AG09309 (cell line): ENCODE measurements at regions not wholly inside any gene's neighbourhood (a gene's known extent, or its start where the extent isn't known, plus 50 kb on each side); places are given as distances from the start of the nearest gene placed in this dataset.

Source experiments
- DNase-seq: peaks from one replicate; pipeline ENCODE4 v3.0.0-alpha.2; 2010; ENCODE audit warnings: low read depth
- H3K4me3 ChIP-seq: 2 replicates; pipeline ENCODE4 v1.5.1; 2011; ENCODE audit warnings: mild to moderate bottlenecking, low read depth, low read length, moderate library complexity; ENCODE audit not compliant: control insufficient read depth
- CTCF ChIP-seq: IDR thresholded peaks from 2 replicates; pipeline ENCODE4 v1.5.1; 2011; ENCODE audit warnings: mild to moderate bottlenecking, low read depth, low read length, inconsistent platforms; ENCODE audit not compliant: insufficient read depth, control insufficient read depth; ENCODE audit errors: missing control alignments

GRCh38 chrX:99468993-99469392 is 941.1 kb downstream of the PCDH19 start:
- H3K4me3 ChIP-seq = no peak overlapping the region
- no peak for DNase-seq
- no peak for TF ChIP-seq CTCF

DNA sequence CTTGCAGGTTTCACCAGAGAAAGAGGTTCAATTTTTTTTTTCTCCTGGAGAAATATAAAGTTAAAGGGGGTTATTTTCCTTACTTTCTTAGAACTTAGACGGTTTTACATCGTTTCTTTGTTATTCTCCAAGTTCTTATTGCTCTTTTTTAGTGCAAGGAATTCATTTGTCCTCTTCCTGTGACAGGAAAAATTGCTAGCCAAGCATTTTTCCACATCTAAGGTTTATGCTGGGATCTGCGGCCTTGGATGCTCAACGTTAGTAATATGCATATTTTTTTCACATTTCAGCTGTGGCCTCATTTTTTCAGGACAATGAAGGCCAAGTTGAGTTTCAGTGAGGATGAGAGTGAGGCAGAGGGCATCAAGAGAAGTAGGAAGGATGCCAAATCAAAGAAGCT is 948.9 kb downstream of the PCDH19 start:
- DNase-seq = no peak
- H3K4me3 ChIP-seq = no peak overlapping the region
- TF ChIP-seq CTCF = no peak

DNA sequence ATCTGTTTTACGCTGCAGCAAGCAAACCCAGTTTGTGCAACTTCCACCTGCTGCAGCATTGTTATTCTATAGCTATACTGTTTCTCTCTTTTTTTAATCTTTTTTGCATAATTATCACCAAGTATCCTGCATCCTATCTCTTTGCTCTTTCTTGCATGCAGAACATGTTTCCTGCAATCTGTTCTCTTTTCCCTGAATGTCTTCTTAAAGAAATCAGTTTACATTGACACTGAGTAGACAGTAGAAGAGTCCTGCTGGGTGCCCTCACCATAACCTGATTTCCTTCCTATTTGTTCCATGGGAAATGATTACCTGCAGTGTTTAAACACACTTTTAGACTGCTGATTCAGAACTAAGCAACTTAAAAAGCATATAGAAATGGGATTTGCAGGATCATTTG is 964.7 kb downstream of the PCDH19 start:
- DNase-seq = no peak
- TF ChIP-seq CTCF = no peak
- H3K4me3 ChIP-seq = no peak overlapping the region

DNA sequence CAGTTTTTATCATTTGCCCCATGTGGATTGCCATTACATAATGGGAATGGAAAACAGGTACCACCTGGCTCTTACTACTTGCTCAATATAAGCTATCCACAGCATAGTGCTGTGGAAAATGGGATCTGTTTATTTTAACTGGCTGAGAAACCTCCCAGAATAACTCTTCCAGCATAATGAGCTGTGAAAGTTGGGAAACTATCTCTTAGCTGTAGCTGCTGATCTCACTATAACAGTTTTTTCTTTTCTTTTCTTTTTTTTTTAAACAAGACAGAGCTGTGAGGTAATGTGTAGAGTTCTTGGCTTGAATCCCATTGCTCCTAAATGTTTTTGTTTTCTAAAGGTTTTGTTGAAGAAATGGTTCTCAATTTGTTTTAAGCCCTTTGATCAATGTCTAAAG is 988.3 kb downstream of the PCDH19 start:
- TF ChIP-seq CTCF = no peak
- no peak for DNase-seq
- H3K4me3 ChIP-seq = no peak overlapping the region

DNA sequence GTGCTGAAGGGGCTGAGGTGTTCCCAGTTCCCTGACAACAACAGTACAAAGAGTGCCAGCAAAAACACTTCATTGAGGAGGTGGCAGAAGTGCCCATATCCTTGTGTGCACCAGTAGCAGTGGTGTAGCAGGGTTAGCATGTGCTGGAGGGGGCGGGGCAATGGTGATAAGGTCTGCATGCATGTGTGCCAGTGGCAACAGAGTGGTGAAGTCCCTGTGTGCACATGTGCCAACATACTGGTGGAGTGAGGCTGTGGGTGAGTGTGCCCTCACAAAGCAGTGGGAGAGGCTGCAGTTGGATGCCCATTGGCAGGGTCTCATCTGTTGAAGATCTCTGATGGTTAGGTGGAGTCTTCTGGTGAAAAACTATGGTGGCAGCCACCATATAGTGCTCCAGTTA is 994.6 kb downstream of the PCDH19 start:
- DNase-seq = no peak
- TF ChIP-seq CTCF = no peak

GRCh38 chrX:99413317-99413716 is 996.8 kb downstream of the PCDH19 start:
- TF ChIP-seq CTCF = no peak
- DNase-seq = no peak
- H3K4me3 ChIP-seq = no peak overlapping the region

More for the DNA sequence above, 994.6 kb downstream of the PCDH19 start:
- no peak overlapping the region for H3K4me3 ChIP-seq

DNA sequence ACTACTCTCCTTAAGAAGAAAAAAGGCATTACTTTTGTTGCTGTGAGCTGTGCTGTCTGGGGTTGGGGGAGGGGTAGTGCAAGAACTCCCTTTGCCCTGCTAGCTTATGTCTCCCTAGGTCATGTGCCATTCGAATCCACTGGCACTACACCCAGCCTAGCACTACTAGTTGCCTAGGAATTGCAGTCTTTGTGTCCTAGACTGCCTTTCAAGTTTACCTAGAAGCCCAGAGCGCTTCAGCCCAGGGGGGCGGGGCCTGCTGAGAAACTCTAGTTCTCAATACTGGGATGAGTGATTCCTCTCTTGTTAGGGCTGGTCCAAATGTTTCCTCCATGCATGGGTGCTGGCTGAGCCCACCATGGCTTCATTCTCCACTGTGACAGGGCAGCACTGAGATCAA is 1011.5 kb downstream of the PCDH19 start:
- no peak for TF ChIP-seq CTCF
- H3K4me3 ChIP-seq = no peak overlapping the region
- DNase-seq = no peak
